GM10266 (cell line): ENCODE measurements at regions not wholly inside any gene's neighbourhood (a gene's known extent, or its start where the extent isn't known, plus 50 kb on each side); places are given as distances from the start of the nearest gene placed in this dataset.
"Not testable (repeated sequence)": the region's sequence is repeated elsewhere in the genome, so short reads cannot be mapped to it uniquely, and the experiment has no call there.

Experiments
- DNase-seq: peaks from one replicate; pipeline ENCODE4 v3.0.0; 2012; ENCODE audit errors: extremely low spot score
- TF ChIP-seq, protein P1 (sequence below): IDR thresholded peaks from 2 replicates; pipeline ENCODE4 v1.5.1; 2012; ENCODE audit warnings: mild to moderate bottlenecking, low read depth; ENCODE audit not compliant: control insufficient read depth, insufficient read depth; ENCODE audit errors: missing control alignments

DNA sequence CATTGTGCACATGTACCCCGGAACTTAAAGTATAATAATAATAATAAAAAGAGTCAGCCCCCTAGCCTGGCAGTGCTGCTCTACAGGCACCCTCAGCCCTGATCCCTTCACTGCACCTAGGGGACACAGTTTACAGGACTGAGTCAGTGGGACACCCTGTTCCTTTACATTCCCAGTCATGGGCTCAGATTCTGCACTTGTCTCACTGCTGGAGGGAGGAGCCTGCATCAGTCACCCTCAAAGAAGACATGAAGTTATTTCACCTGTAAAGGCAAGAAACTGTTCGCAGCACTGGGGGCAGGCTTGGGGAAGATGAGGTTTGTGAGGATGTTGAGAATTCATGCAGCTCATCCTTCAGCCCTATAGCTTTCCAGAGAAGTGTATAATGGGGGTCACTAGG lies 50.7 kb upstream of the VPREB1 start:
- TF ChIP-seq, protein P1, sequence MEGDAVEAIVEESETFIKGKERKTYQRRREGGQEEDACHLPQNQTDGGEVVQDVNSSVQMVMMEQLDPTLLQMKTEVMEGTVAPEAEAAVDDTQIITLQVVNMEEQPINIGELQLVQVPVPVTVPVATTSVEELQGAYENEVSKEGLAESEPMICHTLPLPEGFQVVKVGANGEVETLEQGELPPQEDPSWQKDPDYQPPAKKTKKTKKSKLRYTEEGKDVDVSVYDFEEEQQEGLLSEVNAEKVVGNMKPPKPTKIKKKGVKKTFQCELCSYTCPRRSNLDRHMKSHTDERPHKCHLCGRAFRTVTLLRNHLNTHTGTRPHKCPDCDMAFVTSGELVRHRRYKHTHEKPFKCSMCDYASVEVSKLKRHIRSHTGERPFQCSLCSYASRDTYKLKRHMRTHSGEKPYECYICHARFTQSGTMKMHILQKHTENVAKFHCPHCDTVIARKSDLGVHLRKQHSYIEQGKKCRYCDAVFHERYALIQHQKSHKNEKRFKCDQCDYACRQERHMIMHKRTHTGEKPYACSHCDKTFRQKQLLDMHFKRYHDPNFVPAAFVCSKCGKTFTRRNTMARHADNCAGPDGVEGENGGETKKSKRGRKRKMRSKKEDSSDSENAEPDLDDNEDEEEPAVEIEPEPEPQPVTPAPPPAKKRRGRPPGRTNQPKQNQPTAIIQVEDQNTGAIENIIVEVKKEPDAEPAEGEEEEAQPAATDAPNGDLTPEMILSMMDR = no peak
- no peak for DNase-seq

DNA sequence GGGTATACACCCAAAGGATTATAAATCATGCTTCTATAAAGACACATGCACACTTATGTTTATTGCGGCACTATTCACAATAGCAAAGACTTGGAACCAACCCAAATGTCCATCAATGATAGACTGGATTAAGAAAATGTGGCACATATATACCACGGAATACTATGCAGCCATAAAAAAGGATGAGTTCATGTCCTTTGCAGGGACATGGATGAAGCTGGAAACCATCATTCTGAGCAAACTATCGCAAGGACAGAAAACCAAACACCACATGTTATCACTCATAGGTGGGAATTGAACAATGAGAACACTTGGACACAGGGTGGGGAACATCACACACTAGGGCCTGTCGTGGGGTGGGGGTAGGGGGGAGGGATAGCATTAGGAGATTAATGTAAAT lies 51.1 kb upstream of the VPREB1 start:
- not testable (repeated sequence) for DNase-seq

DNA sequence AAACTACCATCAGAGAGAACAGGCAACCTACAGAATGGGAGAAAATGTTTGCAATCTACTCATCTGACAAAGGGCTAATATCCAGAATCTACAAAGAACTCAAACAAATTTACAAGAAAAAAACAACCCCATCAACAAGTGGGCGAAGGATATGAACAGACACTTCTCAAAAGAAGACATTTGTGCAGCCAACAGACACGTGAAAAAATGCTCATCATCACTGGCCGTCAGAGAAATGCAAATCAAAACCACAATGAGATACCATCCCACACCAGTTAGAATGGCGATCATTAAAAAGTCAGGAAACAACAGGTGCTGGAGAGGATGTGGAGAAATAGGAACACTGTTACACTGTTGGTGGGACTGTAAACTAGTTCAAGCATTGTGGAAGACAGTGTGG lies 51.6 kb upstream of the VPREB1 start:
- DNase-seq = not testable (repeated sequence)

DNA sequence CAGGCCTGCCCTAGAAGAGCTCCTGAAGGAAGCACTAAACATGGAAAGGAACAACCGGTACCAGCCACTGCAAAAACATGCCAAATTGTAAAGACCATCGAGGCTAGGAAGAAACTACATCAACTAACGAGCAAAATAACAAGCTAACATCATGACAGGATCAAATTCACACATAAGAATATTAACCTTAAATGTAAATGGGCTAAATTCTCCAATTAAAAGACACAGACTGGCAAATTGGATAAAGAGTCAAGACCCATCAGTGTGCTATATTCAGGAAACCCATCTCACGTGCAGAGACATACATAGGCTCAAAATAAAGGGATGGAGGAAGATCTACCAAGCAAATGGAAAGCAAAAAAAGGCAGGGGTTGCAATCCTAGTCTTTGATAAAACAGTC lies 54.8 kb upstream of the VPREB1 start:
- not testable (repeated sequence) for DNase-seq

DNA sequence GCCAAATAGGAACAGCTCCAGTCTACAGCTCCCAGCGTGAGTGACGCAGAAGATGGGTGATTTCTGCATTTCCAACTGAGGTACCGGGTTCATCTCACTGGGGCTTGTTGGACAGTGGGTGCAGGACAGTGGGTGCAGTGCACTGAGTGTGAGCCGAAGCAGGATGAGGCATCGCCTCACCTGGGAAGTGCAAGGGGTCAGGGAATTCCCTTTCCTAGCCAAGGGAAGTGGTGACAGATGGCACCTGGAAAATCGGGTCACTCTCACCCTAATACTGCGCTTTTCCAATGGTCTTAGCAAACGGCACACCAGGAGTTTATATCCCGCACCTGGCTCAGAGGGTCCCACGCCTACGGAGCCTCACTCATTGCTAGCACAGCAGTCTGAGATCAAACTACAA lies 56.7 kb upstream of the VPREB1 start:
- not testable (repeated sequence) for DNase-seq

DNA sequence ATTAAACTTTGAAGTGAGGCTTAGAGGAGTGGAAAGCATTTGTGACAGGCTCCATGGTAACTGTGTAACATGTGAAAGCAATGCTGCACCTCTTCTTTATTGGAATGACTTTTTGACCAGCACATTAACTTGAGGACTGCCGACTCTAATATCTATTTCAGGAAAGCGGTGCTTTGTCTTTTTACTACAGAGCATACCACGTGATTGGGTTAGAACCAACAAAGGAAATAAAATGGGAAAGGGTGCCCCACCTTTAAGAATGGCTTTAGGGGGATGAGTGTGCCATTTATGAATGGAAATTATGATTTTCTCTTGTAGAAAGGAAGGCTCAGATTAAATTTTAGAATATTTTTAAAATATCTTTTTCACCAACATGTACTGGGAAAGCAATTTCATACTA lies 57.3 kb upstream of the VPREB1 start:
- TF ChIP-seq, protein P1 = no peak
- no peak for DNase-seq

DNA sequence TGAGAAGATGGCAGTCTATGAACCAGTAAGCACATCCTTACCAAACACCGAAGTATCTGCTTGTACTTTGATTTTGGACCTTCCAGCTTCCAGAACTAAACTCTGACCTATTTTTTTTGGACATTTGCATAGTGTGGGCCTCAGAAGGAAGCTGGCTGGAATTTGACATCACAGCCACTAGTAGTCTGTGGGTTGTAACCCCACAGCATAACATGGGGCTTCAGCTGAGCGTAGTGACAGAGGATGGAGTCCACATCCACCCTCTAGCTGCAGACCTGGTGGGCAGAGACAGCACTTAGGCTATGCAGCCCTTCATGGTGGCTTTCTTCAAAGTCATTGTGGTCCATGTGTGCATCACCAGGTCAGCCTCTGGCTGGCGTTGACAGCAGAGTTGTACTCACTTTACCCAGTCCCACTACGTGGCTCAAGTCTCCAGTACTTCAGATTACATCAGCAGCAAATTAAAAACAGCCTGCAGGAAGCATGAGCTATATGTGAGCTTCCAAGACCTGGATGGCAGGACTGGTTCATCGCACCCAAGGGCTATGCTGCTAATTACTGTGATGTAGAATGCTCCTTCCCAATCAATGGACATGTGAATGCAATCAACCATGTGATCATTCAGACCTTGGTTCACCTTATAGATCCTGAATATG lies 58.6 kb upstream of the VPREB1 start:
- TF ChIP-seq, protein P1 = no peak
- DNase-seq = no peak

DNA sequence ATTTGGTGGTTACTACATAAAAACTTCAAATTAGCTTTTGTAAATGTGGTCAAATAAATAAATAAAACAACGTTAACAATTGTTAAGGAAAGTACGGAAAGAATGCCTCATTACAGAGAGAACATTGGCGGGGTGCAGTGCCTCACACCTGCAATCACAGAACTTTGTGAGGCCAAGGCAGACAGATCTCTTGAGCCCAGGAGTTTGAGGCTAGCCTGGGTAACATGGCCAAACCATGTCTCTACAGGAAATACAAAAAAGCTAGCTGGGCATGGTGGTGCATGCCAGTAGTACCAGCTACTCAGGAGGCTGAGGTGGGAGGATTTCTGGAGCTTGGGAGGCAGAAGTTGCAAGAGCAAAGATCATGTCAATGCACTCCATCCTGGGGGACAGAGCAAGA lies 59.4 kb upstream of the VPREB1 start:
- DNase-seq = no peak
- TF ChIP-seq, protein P1 = no peak

DNA sequence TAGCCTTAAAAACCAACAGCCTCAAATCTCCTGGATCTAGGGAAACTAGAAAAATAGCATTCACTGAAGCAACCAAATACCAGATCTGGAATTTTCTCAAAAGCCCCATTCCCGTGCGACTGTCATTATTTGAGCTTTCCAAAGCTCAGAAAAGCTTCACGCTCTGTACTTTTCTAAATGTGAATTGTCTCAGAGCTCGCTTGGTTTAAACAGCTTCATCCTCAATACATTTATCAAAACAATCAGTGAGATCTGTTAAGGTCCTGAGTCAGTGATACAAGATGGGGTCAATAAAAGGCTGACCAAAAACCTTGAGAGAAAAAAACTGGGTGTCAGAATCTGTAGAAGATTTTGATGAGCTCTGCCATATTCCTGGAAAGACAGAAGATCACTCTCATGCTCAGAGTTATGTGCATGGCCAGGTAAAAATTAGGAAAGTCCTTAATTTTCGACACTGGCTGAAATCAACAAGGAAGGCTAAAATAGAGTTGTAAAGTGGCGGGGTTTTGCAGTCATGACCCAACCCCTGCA lies 60.2 kb upstream of the VPREB1 start:
- TF ChIP-seq, protein P1 = no peak

DNA sequence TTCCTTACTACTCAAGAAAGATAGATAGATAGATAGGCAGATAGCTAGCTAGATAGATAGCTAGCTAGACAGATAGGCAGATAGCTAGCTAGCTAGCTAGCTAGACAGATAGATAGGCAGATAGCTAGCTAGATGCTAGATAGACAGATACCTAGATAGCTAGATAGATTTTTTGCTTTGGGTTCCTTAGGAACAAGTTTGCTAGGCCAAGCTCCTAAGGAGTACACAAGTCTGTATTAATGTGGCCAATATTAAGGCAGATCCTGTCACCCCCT lies 61.7 kb upstream of the VPREB1 start:
- TF ChIP-seq, protein P1 = no peak
- DNase-seq = no peak

More for the DNA sequence above, 60.2 kb upstream of the VPREB1 start:
- DNase-seq = no peak
